HepG2 (cell line): ENCODE measurements at regions not wholly inside any gene's neighbourhood (a gene's known extent, or its start where the extent isn't known, plus 50 kb on each side); places are given as distances from the start of the nearest gene placed in this dataset.

Experiments
- ATAC-seq: fragments of 200-7000 bp; cut with Tn5 transposase; 3 replicates; pipeline ENCODE4 v1.9.1; 2020; ENCODE audit warnings: mild to moderate bottlenecking, moderate library complexity
- BruUV-seq: library from RNA; stranded (reverse); fragments of 400-500 nt; replicated peaks from 2 replicates; lab custom pipeline; 2021; lab: Mats Ljungman, UMichigan
- CTCF ChIA-PET: fragments of 300-600 bp; formaldehyde crosslinking; extraction: SDS; loops from one replicate; lab custom pipeline; 2021; ENCODE audit warnings: low total read pairs, inconsistent platforms, low intra/inter-chr PET ratio; lab: Yijun Ruan, JAX
- POLR2A ChIA-PET: fragments of 350-600 bp; sonication (Branson Sonifier 250); formaldehyde crosslinking; loops from one replicate; lab custom pipeline; 2020; ENCODE audit warnings: antibody characterized with exemption, inconsistent platforms; lab: Yijun Ruan, JAX
- DNase-seq: peaks from one replicate; pipeline ENCODE4 v3.0.0-alpha.2; 2015; ENCODE audit warnings: low spot score
- FAIRE-seq: peaks from 3 replicates; lab custom pipeline; 2011; peaks lifted over from hg19 to GRCh38; lab: Jason Lieb, UNC
- H2AFZ ChIP-seq: one replicate; pipeline ENCODE4 v1.6.1; 2011; ENCODE audit warnings: low read length, inconsistent platforms
- H3K27ac ChIP-seq: fragments of 300-600 bp; 3 replicates; pipeline ENCODE4 v1.8.0; 2011; ENCODE audit warnings: mixed run types, mild to moderate bottlenecking, mixed read lengths, low read length, inconsistent platforms; ENCODE audit not compliant: insufficient read depth; ENCODE audit errors: extremely low read length
- H3K27me3 ChIP-seq, 2 experiments: fragments of 200-600 bp in 1 of 2; 2 replicates in 1 of 2; 3 replicates in 1 of 2; pipeline versions ENCODE4 v1.6.0 to v1.8.0; 2011; ENCODE audit warnings: low read length in 2 of 2, mild to moderate bottlenecking in 2 of 2, moderate library complexity in 2 of 2, inconsistent platforms in 1 of 2; ENCODE audit not compliant: insufficient read depth in 2 of 2, control insufficient read depth in 1 of 2
- H3K36me3 ChIP-seq, 2 experiments: fragments of 200-600 bp in 1 of 2; replicated peaks in 1 of 2; 2 replicates in 1 of 2; 3 replicates in 1 of 2; pipeline versions ENCODE4 v1.5.1 to v1.8.0; 2011; ENCODE audit warnings: low read length in 2 of 2, inconsistent platforms in 1 of 2; ENCODE audit not compliant: insufficient read depth in 2 of 2, control insufficient read depth in 1 of 2
- H3K4me1 ChIP-seq: 2 replicates; pipeline ENCODE4 v1.5.1; 2012; ENCODE audit warnings: low read length, inconsistent platforms; ENCODE audit not compliant: insufficient read depth
- H3K4me2 ChIP-seq: 2 replicates; pipeline ENCODE4 v1.6.0; 2011; ENCODE audit warnings: low read depth, low read length, inconsistent platforms
- H3K4me3 ChIP-seq, 3 experiments: fragments of 200-600 bp in 1 of 3; sonication (generic), shearing (Covaris generic) in 1 of 3; replicated peaks in 1 of 3; 2 replicates each; pipeline ENCODE4 v1.5.1; 2011 to 2016; ENCODE audit warnings: low read length in 3 of 3, inconsistent platforms in 2 of 3, low read depth in 2 of 3, mild to moderate bottlenecking in 2 of 3, control low read depth in 1 of 3, mixed read lengths in 1 of 3; ENCODE audit not compliant: insufficient read depth in 1 of 3
- H3K79me2 ChIP-seq: one replicate; pipeline ENCODE4 v1.6.1; 2011; ENCODE audit warnings: low read length, inconsistent platforms; ENCODE audit not compliant: insufficient read depth
- H3K9ac ChIP-seq: 2 replicates; pipeline ENCODE4 v1.6.0; 2011; ENCODE audit warnings: mild to moderate bottlenecking, low read depth, low read length, inconsistent platforms; ENCODE audit not compliant: insufficient read depth
- H3K9me3 ChIP-seq: 2 replicates; pipeline ENCODE4 v1.5.1; 2012; ENCODE audit warnings: mild to moderate bottlenecking, low read length
- H4K20me1 ChIP-seq: 2 replicates; pipeline ENCODE4 v1.6.0; 2011; ENCODE audit warnings: inconsistent platforms, mild to moderate bottlenecking, low read length, moderate library complexity; ENCODE audit not compliant: insufficient read depth
- MTA1 ChIP-seq: sonication (generic); formaldehyde crosslinking; IDR thresholded peaks from 2 replicates; pipeline ENCODE4 v1.4.0; 2020; ENCODE audit warnings: missing genetic modification reagents, mild to moderate bottlenecking, borderline replicate concordance
- POLR2A ChIP-seq, 2 experiments: IDR thresholded peaks; 2 replicates each; pipeline ENCODE4 v1.6.1; 2011; ENCODE audit warnings: low read depth in 2 of 2, low read length in 2 of 2, mild to moderate bottlenecking in 1 of 2, moderate library complexity in 1 of 2; ENCODE audit not compliant: insufficient read depth in 1 of 2
- REXO4 ChIP-seq: sonication (generic); formaldehyde crosslinking; IDR thresholded peaks from 2 replicates; pipeline ENCODE4 v1.8.0; 2022; ENCODE audit warnings: missing genetic modification reagents, mild to moderate bottlenecking, borderline replicate concordance
- ZNF362 ChIP-seq: sonication (generic); formaldehyde crosslinking; IDR thresholded peaks from 2 replicates; pipeline ENCODE4 v1.4.0; 2020; ENCODE audit warnings: missing genetic modification reagents, mild to moderate bottlenecking, borderline replicate concordance
- ZSCAN21 ChIP-seq: sonication (generic); formaldehyde crosslinking; IDR thresholded peaks from 2 replicates; pipeline ENCODE4 v1.8.0; 2022; ENCODE audit warnings: mild to moderate bottlenecking, missing genetic modification reagents, moderate library complexity, borderline replicate concordance
- WGBS: methylation state at CpG from one replicate; pipeline ENCODE4 v1.1.6; 2017; ENCODE audit warnings: low lambda C conversion rate; 5-methylcytosine and 5-hydroxymethylcytosine counted together
- in situ Hi-C: cut with HindIII; loops from 2 replicates; pipeline ENCODE4 v1.10.0; 2017; ENCODE audit warnings: low pct_unique_long_range_greater_than_20kb; ENCODE audit not compliant: extremely low pct_ligation_motif_present
- intact Hi-C: fragments of 100-400 bp; cut with micrococcal nuclease; formaldehyde crosslinking; loops from one replicate; pipeline ENCODE4 v1.10.0; 2022; ENCODE audit not compliant: unreplicated experiment

- H3K9ac ChIP-seq: no peak overlapping the region
- 95% methylated on average over 71 of the region's 71 CpGs for WGBS
- in situ Hi-C loops (no loop called here), intact Hi-C loops (no loop called here)
- no peak for DNase-seq
- FAIRE-seq: no peak
- no peaks in the 10 kb centered on the region for H3K27me3 ChIP-seq
- H3K27ac ChIP-seq: no peak overlapping the region
- H3K4me1 ChIP-seq: no peaks in the 10 kb centered on the region
- BruUV-seq: no TSS peak
- no peak for TF ChIP-seq ZNF362 (CRISPR knock-in tag)
- TF ChIP-seq MTA1 (CRISPR knock-in tag): 0 out of 2 replicates have a peak, but pooled peaks have one; percentile 31
- no peak for TF ChIP-seq POLR2A (IDR thresholded peaks at IDR 0.05; ENCODE audit: insufficient read depth in 1 of 2, low read depth in 2 of 2, low read length in 2 of 2)
- no peak overlapping the region for H3K4me3 ChIP-seq
- H3K36me3 ChIP-seq: no peaks in the 10 kb centered on the region
- ChIA-PET CTCF (no interaction called here), POLR2A (no interaction called here)
- peaks cover 91% of the 10 kb centered on the region for H3K9me3 ChIP-seq
- no peak; the same call in 2 of the 3 replicates for ATAC-seq
- no peak overlapping the region for H3K4me2 ChIP-seq
- H4K20me1 ChIP-seq: no peaks in the 10 kb centered on the region
- H2AFZ ChIP-seq: no peak overlapping the region
- no peaks in the 10 kb centered on the region for H3K79me2 ChIP-seq
Measured at GRCh38 chr13:18233783-18234299, 947.8 kb downstream of the TUBA3C start.

GRCh38 chr13:18232994-18233782 lies 948.4 kb downstream of the TUBA3C start:
- in situ Hi-C loops: no loop called here

More at GRCh38 chr13:18232994-18233782, 948.4 kb downstream of the TUBA3C start:
- peaks cover 84% of the 10 kb centered on the region for H3K9me3 ChIP-seq
- TF ChIP-seq ZSCAN21 (CRISPR knock-in tag): no peak
- 0 out of 2 replicates have a peak, but pooled peaks have one; percentile 10 for TF ChIP-seq REXO4 (CRISPR knock-in tag)
- TF ChIP-seq, all 625 proteins: peak for 1
- H3K27ac ChIP-seq: no peak overlapping the region
- CTCF ChIA-PET: no interaction called here
- no peaks in the 10 kb centered on the region for H3K36me3 ChIP-seq
- DNase-seq: no peak
- H3K4me3 ChIP-seq: no peak overlapping the region
- ATAC-seq: no peak
- no peak overlapping the region for H2AFZ ChIP-seq
- POLR2A ChIA-PET: no interaction called here
- BruUV-seq: no TSS peak
- intact Hi-C loops: no loop called here
- H3K79me2 ChIP-seq: no peaks in the 10 kb centered on the region
- no peaks in the 10 kb centered on the region for H4K20me1 ChIP-seq
- no peaks in the 10 kb centered on the region for H3K4me1 ChIP-seq
- no peak overlapping the region for H3K4me2 ChIP-seq
- H3K27me3 ChIP-seq: no peaks in the 10 kb centered on the region
- no peak for FAIRE-seq
- 95% methylated on average over 95 of the region's 95 CpGs for WGBS
- H3K9ac ChIP-seq: no peak overlapping the region
